GM12865 (cell line): ENCODE measurements at regions not wholly inside any gene's neighbourhood (a gene's known extent, or its start where the extent isn't known, plus 50 kb on each side); places are given as distances from the start of the nearest gene placed in this dataset.

ENCODE experiments used
- DNase-seq: peaks from one replicate; pipeline ENCODE4 v3.0.0; 2010; ENCODE audit warnings: low read depth
- H3K4me3 ChIP-seq: 2 replicates; pipeline ENCODE4 v1.5.1; 2011; ENCODE audit warnings: mild to moderate bottlenecking, low read depth, low read length, control low read depth
- TF ChIP-seq, protein P1 (sequence below): IDR thresholded peaks from 2 replicates; pipeline ENCODE4 v1.5.1; 2011; ENCODE audit warnings: low read length, control low read depth, low read depth, inconsistent platforms; ENCODE audit not compliant: insufficient read depth; ENCODE audit errors: missing control alignments

DNA sequence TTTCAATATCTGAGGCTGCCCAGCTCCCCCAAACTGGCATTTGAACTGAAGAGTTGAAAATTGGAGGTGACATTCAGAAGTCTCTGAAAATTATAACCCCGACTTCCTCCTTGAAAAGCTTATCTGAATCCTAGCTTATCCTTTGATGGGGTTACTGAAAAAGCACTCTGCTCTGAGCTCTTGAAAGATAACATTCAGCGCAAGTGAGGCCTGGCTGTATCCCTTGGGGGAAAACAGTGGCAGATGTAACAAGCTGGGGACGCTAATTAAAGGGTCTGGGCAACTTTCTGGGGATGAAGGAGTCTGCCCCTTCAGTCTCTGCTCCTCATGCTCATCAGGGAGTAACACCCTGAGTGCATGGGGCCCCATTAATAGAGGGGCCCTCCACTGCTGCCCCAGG is 402.0 kb upstream of the CADM1 start:
- TF ChIP-seq, protein P1, sequence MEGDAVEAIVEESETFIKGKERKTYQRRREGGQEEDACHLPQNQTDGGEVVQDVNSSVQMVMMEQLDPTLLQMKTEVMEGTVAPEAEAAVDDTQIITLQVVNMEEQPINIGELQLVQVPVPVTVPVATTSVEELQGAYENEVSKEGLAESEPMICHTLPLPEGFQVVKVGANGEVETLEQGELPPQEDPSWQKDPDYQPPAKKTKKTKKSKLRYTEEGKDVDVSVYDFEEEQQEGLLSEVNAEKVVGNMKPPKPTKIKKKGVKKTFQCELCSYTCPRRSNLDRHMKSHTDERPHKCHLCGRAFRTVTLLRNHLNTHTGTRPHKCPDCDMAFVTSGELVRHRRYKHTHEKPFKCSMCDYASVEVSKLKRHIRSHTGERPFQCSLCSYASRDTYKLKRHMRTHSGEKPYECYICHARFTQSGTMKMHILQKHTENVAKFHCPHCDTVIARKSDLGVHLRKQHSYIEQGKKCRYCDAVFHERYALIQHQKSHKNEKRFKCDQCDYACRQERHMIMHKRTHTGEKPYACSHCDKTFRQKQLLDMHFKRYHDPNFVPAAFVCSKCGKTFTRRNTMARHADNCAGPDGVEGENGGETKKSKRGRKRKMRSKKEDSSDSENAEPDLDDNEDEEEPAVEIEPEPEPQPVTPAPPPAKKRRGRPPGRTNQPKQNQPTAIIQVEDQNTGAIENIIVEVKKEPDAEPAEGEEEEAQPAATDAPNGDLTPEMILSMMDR, result no peak
- no peak for DNase-seq
- H3K4me3 ChIP-seq, result no peak overlapping the region

DNA sequence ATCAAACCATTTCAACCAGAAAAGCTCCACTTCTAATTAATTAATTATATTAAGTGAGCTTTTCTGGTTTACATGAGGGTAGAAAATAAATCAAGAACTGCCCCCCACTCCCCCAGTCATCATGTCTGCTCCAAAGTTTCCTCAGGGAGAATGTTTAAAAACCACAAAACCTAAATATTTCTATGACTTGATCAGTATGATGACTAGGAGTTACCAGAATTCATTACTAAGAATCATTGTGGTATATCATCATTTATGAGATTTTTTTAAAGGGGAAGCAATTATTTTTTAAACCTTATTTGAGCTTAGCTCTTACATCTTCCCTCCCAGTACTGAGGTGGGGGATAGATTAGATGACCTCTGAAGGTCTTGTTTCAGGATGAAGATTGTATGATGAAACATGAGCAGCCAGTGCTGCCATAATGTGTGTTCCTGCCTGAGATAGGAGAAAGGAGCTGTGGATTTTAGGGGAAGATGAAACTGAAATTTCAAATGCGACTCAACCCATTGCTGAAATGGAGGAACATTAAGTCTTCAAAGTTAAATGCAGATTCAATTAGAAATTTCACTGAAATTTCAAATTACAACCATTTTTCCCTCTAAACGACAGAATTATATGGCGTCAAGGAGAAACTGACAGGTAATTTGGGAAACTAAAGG is 401.3 kb upstream of the CADM1 start:
- H3K4me3 ChIP-seq, result no peak overlapping the region
- TF ChIP-seq, protein P1, result no peak
- no peak for DNase-seq

DNA sequence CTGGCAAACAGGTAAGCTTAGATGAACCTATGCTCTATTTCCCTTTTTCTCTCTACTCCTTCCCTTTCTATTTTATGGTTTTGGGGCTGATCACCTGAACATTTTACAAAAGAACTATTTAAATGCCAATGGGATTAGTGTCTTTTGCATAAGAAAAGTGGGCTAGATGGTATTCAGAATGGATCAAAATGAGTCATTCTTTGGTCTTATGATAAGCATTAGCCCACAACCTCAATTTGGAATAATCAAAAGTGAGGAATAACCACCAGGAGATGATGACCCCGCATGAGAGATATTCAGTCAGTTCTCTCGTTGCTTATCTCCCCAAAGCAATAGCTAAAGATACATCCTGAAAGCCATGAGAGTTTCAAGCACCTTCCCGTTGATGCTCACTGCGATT is 399.0 kb upstream of the CADM1 start:
- no peak for DNase-seq
- no peak overlapping the region for H3K4me3 ChIP-seq
- TF ChIP-seq, protein P1, result no peak

DNA sequence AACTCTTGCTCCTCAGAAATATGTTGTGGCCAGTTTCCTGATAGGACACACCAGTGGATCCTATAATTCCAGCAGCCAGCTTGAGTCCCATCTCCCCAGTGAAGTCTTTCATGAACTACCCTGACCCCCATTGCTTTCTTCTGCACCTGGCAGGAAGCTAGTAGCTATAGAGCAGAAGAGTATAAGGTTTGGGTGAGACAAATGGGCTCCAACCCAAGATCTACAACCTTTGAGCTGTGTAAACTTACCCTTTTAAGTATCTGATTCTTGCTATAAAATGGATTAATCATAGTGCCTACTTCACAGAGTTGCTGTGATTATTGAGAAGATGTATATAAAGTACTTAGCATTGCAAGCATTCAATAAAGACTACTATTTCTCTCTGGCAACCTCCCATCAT is 396.9 kb upstream of the CADM1 start:
- DNase-seq, result no peak
- TF ChIP-seq, protein P1, result no peak
- no peak overlapping the region for H3K4me3 ChIP-seq

DNA sequence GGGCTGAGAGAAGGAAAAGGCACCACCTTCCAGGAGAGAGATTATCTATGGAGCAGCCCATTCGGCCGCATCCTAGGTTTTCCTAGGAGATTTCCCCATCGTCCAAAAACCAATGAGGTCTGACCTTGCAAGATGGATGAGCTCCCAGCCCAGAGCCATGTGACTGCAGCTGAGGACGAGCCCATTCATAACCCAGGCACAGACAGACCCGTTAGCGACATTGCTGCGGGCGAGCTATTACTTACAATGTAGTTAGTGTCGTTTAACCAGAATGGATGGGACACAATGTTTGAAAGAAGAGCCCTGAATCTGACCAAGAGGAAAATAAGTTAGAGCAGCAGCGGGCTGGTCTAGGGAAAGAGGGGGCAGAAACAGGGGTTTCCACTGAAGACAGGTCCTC is 395.9 kb upstream of the CADM1 start:
- no peak overlapping the region for H3K4me3 ChIP-seq
- TF ChIP-seq, protein P1, result no peak
- DNase-seq, result no peak

DNA sequence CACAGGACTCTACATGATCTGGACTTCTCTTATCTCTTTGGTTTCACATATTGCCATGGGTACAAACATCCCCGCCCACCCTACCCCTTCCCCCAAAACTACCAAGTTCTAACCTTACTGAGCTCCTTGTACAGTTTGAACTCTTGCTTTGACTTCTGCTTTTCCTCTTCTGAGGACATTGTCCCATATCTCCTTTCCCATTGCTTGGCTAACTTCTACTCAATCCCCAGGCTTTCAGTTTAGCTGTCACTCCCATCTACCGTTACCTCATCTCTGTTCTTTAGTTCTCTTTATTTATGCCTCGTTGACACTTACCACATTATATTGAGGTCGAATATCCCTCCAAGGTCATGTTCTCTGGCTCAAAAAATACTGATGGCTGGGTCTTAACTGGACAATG is 393.5 kb upstream of the CADM1 start:
- DNase-seq, result no peak
- TF ChIP-seq, protein P1, result no peak
- no peak overlapping the region for H3K4me3 ChIP-seq

DNA sequence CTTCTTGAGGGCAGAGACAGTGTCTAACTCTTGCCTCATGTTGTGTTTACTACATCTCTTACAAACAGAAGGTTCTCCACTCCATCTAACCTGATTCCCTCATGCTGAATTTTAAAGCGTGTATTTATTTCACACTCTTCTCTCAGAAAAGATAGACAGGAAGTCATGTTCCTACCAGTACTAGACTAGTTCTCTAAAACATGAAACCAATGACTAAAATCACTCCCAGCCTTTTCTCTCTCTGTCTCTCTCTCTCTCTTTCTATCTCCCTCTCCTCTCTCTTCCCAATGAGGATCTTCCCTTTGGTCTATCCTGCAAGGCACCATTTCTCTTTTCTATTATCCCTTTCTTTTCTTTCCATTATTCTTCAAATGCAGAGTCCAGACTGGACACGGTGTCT is 391.9 kb upstream of the CADM1 start:
- TF ChIP-seq, protein P1, result no peak
- H3K4me3 ChIP-seq, result no peak overlapping the region
- DNase-seq, result peak; percentile 26
